Astrocyte (in vitro differentiated cells and primary cell): ENCODE measurements at regions not wholly inside any gene's neighbourhood (a gene's known extent, or its start where the extent isn't known, plus 50 kb on each side); places are given as distances from the start of the nearest gene placed in this dataset.
"Not testable (repeated sequence)": the region's sequence is repeated elsewhere in the genome, so short reads cannot be mapped to it uniquely, and the experiment has no call there.

Source experiments
- DNase-seq: peaks from one replicate; pipeline ENCODE4 v3.0.0-alpha.2; 2010; ENCODE audit warnings: low read depth
- FAIRE-seq: peaks from 2 replicates; lab custom pipeline; 2011; peaks lifted over from hg19 to GRCh38; lab: Jason Lieb, UNC
- H2AFZ ChIP-seq: 2 replicates; pipeline ENCODE4 v1.6.0; 2012; ENCODE audit warnings: low read depth, low read length, inconsistent platforms
- H3K27ac ChIP-seq: 2 replicates; pipeline ENCODE4 v1.5.1; 2011; ENCODE audit warnings: low read depth, low read length, inconsistent platforms
- H3K27me3 ChIP-seq: 2 replicates; pipeline ENCODE4 v1.6.0; 2011; ENCODE audit warnings: low read length, inconsistent platforms; ENCODE audit not compliant: insufficient read depth
- H3K36me3 ChIP-seq: 2 replicates; pipeline ENCODE4 v1.5.1; 2011; ENCODE audit warnings: low read length, inconsistent platforms; ENCODE audit not compliant: insufficient read depth
- H3K4me1 ChIP-seq: 2 replicates; pipeline ENCODE4 v1.5.1; 2011; ENCODE audit warnings: low read length, inconsistent platforms; ENCODE audit not compliant: insufficient read depth
- H3K4me2 ChIP-seq: 2 replicates; pipeline ENCODE4 v1.6.0; 2012; ENCODE audit warnings: low read length, inconsistent platforms
- H3K4me3 ChIP-seq: 2 replicates; pipeline ENCODE4 v1.5.1; 2011; ENCODE audit warnings: low read depth, mild to moderate bottlenecking, low read length, inconsistent platforms; ENCODE audit not compliant: insufficient read depth
- H3K79me2 ChIP-seq: 2 replicates; pipeline ENCODE4 v1.6.0; 2012; ENCODE audit warnings: mild to moderate bottlenecking, low read length, inconsistent platforms; ENCODE audit not compliant: insufficient read depth
- H3K9ac ChIP-seq: 2 replicates; pipeline ENCODE4 v1.6.0; 2012; ENCODE audit warnings: mild to moderate bottlenecking, low read length, inconsistent platforms
- H3K9me3 ChIP-seq: 2 replicates; pipeline ENCODE4 v1.5.1; 2012; ENCODE audit warnings: low read depth, mild to moderate bottlenecking, low read length, inconsistent platforms; ENCODE audit not compliant: insufficient read depth
- H4K20me1 ChIP-seq: 2 replicates; pipeline ENCODE4 v1.6.0; 2012; ENCODE audit warnings: low read length, inconsistent platforms; ENCODE audit not compliant: insufficient read depth
- H3K27ac Mint-ChIP-seq: one replicate; pipeline ENCODE4 v1.8.0; 2021; ENCODE audit warnings: mild to moderate bottlenecking, mixed read lengths; ENCODE audit not compliant: unreplicated experiment
- H3K27me3 Mint-ChIP-seq: one replicate; pipeline ENCODE4 v1.8.0; 2021; ENCODE audit warnings: low read depth, mixed read lengths; ENCODE audit not compliant: unreplicated experiment
- H3K36me3 Mint-ChIP-seq: one replicate; pipeline ENCODE4 v1.8.0; 2021; ENCODE audit warnings: low read depth, mixed read lengths; ENCODE audit not compliant: unreplicated experiment
- H3K4me1 Mint-ChIP-seq: one replicate; pipeline ENCODE4 v1.8.0; 2021; ENCODE audit warnings: low read depth, mixed read lengths; ENCODE audit not compliant: unreplicated experiment
- H3K4me3 Mint-ChIP-seq: one replicate; pipeline ENCODE4 v1.8.0; 2021; ENCODE audit warnings: mild to moderate bottlenecking, moderate library complexity, mixed read lengths; ENCODE audit not compliant: unreplicated experiment
- H3K9me3 Mint-ChIP-seq: one replicate; pipeline ENCODE4 v1.8.0; 2021; ENCODE audit warnings: mild to moderate bottlenecking, mixed read lengths; ENCODE audit not compliant: unreplicated experiment

DNA sequence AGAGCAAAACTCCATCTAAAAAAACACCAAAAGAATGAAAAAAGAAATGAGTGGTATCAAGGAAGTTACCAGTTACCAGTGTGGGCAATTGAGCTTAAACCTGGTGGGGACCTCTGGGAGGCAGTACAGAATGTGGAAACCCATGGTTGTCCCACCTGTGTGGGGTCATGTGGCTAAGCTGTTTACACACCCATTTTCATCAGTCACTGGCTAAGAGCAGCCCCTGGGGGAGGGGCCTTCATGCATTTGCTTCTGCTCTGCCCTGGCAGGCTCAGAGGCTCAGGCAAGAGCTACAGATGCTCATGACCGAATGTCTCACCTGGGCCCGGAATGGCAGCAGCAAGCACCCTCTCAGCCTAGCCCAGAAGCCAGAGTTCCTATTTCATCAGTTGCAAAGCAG, 126.3 kb upstream of the TRIM73 start:
- not testable (repeated sequence) for H3K27me3 ChIP-seq, H3K4me1 ChIP-seq, H3K27ac Mint-ChIP-seq, H2AFZ ChIP-seq, H3K79me2 ChIP-seq, FAIRE-seq, H3K4me1 Mint-ChIP-seq, H3K4me2 ChIP-seq, H3K9me3 ChIP-seq, DNase-seq, H3K36me3 ChIP-seq, H3K36me3 Mint-ChIP-seq, H3K4me3 Mint-ChIP-seq, H3K27ac ChIP-seq, H3K4me3 ChIP-seq, H4K20me1 ChIP-seq, H3K27me3 Mint-ChIP-seq, H3K9ac ChIP-seq, H3K9me3 Mint-ChIP-seq

DNA sequence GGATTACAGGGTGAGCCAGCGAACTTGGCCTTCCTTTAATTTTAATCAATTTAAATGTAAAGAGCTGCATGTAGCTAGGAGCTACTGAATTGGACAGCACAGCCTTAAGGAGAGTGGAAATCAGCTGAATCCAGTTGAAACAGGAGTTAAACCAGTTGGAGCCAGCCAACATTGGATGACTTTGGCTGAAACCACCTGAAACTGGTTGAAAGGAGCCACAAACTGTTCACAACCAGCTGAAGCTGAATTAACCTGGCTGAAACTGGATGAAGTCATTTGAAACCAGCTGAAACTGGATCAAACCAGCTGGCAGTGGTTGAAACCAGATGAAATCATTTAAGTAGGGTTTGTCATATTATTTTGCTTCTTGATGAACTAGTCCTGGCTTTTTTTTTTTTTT, 121.3 kb upstream of the TRIM73 start:
- H4K20me1 ChIP-seq, H3K27ac Mint-ChIP-seq, FAIRE-seq, H3K36me3 ChIP-seq, H3K27me3 ChIP-seq, H3K9ac ChIP-seq, H3K36me3 Mint-ChIP-seq, DNase-seq, H3K4me1 Mint-ChIP-seq, H3K4me3 Mint-ChIP-seq, H3K79me2 ChIP-seq, H2AFZ ChIP-seq, H3K9me3 ChIP-seq, H3K4me2 ChIP-seq, H3K27me3 Mint-ChIP-seq, H3K9me3 Mint-ChIP-seq, H3K27ac ChIP-seq, H3K4me1 ChIP-seq, H3K4me3 ChIP-seq: not testable (repeated sequence)
